ENCODE measurements at regions not wholly inside any gene's neighbourhood (a gene's known extent, or its start where the extent isn't known, plus 50 kb on each side); places are given as distances from the start of the nearest gene placed in this dataset.

DNA sequence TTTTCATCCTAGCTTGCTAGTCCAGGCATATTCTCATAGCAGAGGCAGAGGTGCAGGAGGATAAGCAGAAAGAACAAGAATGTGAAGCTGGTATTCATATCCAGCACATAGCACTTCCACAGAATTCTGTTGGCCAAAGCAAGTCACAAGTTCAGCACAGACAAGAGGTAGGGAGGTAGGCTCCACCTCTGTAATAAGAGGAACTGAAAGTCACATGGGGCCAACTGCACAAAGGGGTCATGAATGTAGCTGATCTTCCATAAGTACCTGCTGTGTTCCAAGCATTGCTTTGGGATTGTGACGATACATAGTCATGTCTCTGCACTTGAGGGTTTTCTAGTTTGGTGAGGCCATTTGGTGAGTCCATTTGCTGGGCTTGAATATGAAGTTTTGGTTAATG is 110.8 kb upstream of the MPHOSPH6 start:
- ChIA-PET POLR2A (no interaction called here), CTCF (ENCODE audit: low intra/inter-chr PET ratio, low total read pairs) (no interaction called here)
- Histone ChIP-seq H3K9me3 (ENCODE audit: low read length) (no peaks in the 10 kb centered on the region), H3K9ac (ENCODE audit: insufficient read depth, low read depth, low read length) (no peak overlapping the region), H2AFZ (ENCODE audit: low read length) (no peak overlapping the region), H3K27ac (ENCODE audit: extremely low read length, insufficient read depth, low read length) (no peak overlapping the region), H3K36me3 (replicated peaks in 1 of 2; ENCODE audit: control insufficient read depth in 1 of 2, insufficient read depth in 2 of 2, low read length in 2 of 2) (no peaks in the 10 kb centered on the region), H3K4me3 (replicated peaks in 1 of 3; ENCODE audit: insufficient read depth in 1 of 3, low read depth in 2 of 3, low read length in 3 of 3) (no peak overlapping the region), H3K79me2 (ENCODE audit: insufficient read depth, low read length) (no peaks in the 10 kb centered on the region), H3K4me1 (ENCODE audit: insufficient read depth, low read length) (no peaks in the 10 kb centered on the region), H3K27me3 (ENCODE audit: control insufficient read depth in 1 of 2, insufficient read depth in 2 of 2, low read length in 2 of 2) (peaks cover 0 to 9% of the 10 kb centered on the region in 2 experiments; a peak in 1 of 5 replicates), H4K20me1 (ENCODE audit: insufficient read depth, low read length) (no peaks in the 10 kb centered on the region), H3K4me2 (ENCODE audit: low read depth, low read length) (no peak overlapping the region)
- WGBS (ENCODE audit: low lambda C conversion rate): 0% methylated on average over 1 of the region's 1 CpG
- FAIRE-seq (no peak), ATAC-seq (no peak), DNase-seq (ENCODE audit: low spot score) (no peak)
- intact Hi-C loops (cut with micrococcal nuclease; ENCODE audit: unreplicated experiment) (no loop called here), in situ Hi-C loops (cut with HindIII; ENCODE audit: extremely low pct_ligation_motif_present, low pct_unique_long_range_greater_than_20kb) (no loop called here)
- no TSS peak for BruUV-seq (replicated peaks)
- no peak for TF ChIP-seq ZNF331 (CRISPR knock-in tag; IDR thresholded peaks at IDR 0.05)
- TF ChIP-seq, protein P1, sequence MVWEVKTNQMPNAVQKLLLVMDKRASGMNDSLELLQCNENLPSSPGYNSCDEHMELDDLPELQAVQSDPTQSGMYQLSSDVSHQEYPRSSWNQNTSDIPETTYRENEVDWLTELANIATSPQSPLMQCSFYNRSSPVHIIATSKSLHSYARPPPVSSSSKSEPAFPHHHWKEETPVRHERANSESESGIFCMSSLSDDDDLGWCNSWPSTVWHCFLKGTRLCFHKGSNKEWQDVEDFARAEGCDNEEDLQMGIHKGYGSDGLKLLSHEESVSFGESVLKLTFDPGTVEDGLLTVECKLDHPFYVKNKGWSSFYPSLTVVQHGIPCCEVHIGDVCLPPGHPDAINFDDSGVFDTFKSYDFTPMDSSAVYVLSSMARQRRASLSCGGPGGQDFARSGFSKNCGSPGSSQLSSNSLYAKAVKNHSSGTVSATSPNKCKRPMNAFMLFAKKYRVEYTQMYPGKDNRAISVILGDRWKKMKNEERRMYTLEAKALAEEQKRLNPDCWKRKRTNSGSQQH (CRISPR knock-in tag; IDR thresholded peaks at IDR 0.05; ENCODE audit: low read depth): no peak
- no peak for TF ChIP-seq ELF4 (CRISPR knock-in tag; IDR thresholded peaks at IDR 0.05; ENCODE audit: borderline replicate concordance)
- TF ChIP-seq ZNF558 (CRISPR knock-in tag; IDR thresholded peaks at IDR 0.05; ENCODE audit: borderline replicate concordance): no peak
- TF ChIP-seq CC2D1A (CRISPR knock-in tag; IDR thresholded peaks at IDR 0.05): no peak
- no peak for TF ChIP-seq CCDC6 (CRISPR knock-in tag; IDR thresholded peaks at IDR 0.05)
- TF ChIP-seq, protein P2, sequence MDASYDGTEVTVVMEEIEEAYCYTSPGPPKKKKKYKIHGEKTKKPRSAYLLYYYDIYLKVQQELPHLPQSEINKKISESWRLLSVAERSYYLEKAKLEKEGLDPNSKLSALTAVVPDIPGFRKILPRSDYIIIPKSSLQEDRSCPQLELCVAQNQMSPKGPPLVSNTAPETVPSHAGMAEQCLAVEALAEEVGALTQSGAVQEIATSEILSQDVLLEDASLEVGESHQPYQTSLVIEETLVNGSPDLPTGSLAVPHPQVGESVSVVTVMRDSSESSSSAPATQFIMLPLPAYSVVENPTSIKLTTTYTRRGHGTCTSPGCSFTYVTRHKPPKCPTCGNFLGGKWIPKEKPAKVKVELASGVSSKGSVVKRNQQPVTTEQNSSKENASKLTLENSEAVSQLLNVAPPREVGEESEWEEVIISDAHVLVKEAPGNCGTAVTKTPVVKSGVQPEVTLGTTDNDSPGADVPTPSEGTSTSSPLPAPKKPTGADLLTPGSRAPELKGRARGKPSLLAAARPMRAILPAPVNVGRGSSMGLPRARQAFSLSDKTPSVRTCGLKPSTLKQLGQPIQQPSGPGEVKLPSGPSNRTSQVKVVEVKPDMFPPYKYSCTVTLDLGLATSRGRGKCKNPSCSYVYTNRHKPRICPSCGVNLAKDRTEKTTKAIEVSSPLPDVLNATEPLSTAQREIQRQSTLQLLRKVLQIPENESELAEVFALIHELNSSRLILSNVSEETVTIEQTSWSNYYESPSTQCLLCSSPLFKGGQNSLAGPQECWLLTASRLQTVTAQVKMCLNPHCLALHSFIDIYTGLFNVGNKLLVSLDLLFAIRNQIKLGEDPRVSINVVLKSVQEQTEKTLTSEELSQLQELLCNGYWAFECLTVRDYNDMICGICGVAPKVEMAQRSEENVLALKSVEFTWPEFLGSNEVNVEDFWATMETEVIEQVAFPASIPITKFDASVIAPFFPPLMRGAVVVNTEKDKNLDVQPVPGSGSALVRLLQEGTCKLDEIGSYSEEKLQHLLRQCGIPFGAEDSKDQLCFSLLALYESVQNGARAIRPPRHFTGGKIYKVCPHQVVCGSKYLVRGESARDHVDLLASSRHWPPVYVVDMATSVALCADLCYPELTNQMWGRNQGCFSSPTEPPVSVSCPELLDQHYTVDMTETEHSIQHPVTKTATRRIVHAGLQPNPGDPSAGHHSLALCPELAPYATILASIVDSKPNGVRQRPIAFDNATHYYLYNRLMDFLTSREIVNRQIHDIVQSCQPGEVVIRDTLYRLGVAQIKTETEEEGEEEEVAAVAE (CRISPR knock-in tag; IDR thresholded peaks at IDR 0.05; ENCODE audit: borderline replicate concordance): no peak
- no peak for TF ChIP-seq MBD4 (IDR thresholded peaks at IDR 0.05; ENCODE audit: borderline replicate concordance, low read length)
- TF ChIP-seq THAP11 (CRISPR knock-in tag; IDR thresholded peaks at IDR 0.05): no peak
- TF ChIP-seq NAIF1 (CRISPR knock-in tag; IDR thresholded peaks at IDR 0.05; ENCODE audit: borderline replicate concordance): no peak
- TF ChIP-seq NR2C2 (CRISPR knock-in tag; IDR thresholded peaks at IDR 0.05; ENCODE audit: borderline replicate concordance): no peak
- TF ChIP-seq ZNF460 (CRISPR knock-in tag; IDR thresholded peaks at IDR 0.05; ENCODE audit: borderline replicate concordance): no peak
- TF ChIP-seq, protein P3, sequence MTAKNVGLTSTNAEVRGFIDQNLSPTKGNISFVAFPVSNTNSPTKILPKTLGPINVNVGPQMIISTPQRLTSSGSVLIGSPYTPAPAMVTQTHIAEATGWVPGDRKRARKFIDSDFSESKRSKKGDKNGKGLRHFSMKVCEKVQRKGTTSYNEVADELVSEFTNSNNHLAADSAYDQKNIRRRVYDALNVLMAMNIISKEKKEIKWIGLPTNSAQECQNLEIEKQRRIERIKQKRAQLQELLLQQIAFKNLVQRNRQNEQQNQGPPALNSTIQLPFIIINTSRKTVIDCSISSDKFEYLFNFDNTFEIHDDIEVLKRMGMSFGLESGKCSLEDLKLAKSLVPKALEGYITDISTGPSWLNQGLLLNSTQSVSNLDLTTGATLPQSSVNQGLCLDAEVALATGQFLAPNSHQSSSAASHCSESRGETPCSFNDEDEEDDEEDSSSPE (CRISPR knock-in tag; IDR thresholded peaks at IDR 0.05): no peak
- TF ChIP-seq, protein P4, sequence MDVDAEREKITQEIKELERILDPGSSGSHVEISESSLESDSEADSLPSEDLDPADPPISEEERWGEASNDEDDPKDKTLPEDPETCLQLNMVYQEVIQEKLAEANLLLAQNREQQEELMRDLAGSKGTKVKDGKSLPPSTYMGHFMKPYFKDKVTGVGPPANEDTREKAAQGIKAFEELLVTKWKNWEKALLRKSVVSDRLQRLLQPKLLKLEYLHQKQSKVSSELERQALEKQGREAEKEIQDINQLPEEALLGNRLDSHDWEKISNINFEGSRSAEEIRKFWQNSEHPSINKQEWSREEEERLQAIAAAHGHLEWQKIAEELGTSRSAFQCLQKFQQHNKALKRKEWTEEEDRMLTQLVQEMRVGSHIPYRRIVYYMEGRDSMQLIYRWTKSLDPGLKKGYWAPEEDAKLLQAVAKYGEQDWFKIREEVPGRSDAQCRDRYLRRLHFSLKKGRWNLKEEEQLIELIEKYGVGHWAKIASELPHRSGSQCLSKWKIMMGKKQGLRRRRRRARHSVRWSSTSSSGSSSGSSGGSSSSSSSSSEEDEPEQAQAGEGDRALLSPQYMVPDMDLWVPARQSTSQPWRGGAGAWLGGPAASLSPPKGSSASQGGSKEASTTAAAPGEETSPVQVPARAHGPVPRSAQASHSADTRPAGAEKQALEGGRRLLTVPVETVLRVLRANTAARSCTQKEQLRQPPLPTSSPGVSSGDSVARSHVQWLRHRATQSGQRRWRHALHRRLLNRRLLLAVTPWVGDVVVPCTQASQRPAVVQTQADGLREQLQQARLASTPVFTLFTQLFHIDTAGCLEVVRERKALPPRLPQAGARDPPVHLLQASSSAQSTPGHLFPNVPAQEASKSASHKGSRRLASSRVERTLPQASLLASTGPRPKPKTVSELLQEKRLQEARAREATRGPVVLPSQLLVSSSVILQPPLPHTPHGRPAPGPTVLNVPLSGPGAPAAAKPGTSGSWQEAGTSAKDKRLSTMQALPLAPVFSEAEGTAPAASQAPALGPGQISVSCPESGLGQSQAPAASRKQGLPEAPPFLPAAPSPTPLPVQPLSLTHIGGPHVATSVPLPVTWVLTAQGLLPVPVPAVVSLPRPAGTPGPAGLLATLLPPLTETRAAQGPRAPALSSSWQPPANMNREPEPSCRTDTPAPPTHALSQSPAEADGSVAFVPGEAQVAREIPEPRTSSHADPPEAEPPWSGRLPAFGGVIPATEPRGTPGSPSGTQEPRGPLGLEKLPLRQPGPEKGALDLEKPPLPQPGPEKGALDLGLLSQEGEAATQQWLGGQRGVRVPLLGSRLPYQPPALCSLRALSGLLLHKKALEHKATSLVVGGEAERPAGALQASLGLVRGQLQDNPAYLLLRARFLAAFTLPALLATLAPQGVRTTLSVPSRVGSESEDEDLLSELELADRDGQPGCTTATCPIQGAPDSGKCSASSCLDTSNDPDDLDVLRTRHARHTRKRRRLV (CRISPR knock-in tag; IDR thresholded peaks at IDR 0.05): no peak
